Aorta (tissue), 5 donors: ENCODE measurements at regions not wholly inside any gene's neighbourhood (a gene's known extent, or its start where the extent isn't known, plus 50 kb on each side); places are given as distances from the start of the nearest gene placed in this dataset.

Source experiments
- ATAC-seq: fragments of 200-7000 bp; cut with Tn5 transposase; one replicate; pipeline ENCODE4 v1.9.1; 2022; ENCODE audit warnings: moderate library complexity; ENCODE audit not compliant: low FRiP score
- DNase-seq, 2 donors: peaks; one replicate each; pipeline ENCODE4 v3.0.0-alpha.2; 2020
- H3K27ac ChIP-seq, 2 donors: one replicate each; pipeline ENCODE4 v1.5.1; 2013; ENCODE audit warnings: low read length in 2 of 2, mild to moderate bottlenecking in 2 of 2, moderate library complexity in 2 of 2, control low read depth in 1 of 2, inconsistent platforms in 1 of 2, low read depth in 1 of 2
- H3K27me3 ChIP-seq, 2 donors: one replicate each; pipeline ENCODE4 v1.6.1; 2013; ENCODE audit warnings: control low read depth in 1 of 2, low read length in 1 of 2, mild to moderate bottlenecking in 1 of 2, moderate library complexity in 1 of 2; ENCODE audit not compliant: insufficient read depth in 2 of 2, control insufficient read depth in 1 of 2
- H3K36me3 ChIP-seq, 2 donors: one replicate each; pipeline ENCODE4 v1.6.1; 2013; ENCODE audit warnings: control low read depth in 1 of 2, low read length in 1 of 2, mild to moderate bottlenecking in 1 of 2; ENCODE audit not compliant: insufficient read depth in 2 of 2, control insufficient read depth in 1 of 2
- H3K4me1 ChIP-seq, 2 donors: one replicate each; pipeline ENCODE4 v1.6.1; 2013; ENCODE audit warnings: low read length in 2 of 2, control low read depth in 1 of 2, mild to moderate bottlenecking in 1 of 2, moderate library complexity in 1 of 2; ENCODE audit not compliant: insufficient read depth in 2 of 2, control insufficient read depth in 1 of 2
- H3K4me3 ChIP-seq, 2 donors: one replicate each; pipeline ENCODE4 v1.5.1; 2013; ENCODE audit warnings: low read length in 2 of 2, control low read depth in 1 of 2, mild to moderate bottlenecking in 1 of 2
- H3K9me3 ChIP-seq: one replicate; pipeline ENCODE4 v1.6.1; 2013; ENCODE audit warnings: mild to moderate bottlenecking, low read length; ENCODE audit not compliant: control insufficient read depth
- WGBS, 2 donors: extraction: QIAGEN DNeasy Blood & Tissue Kit; methylation state at CpG; one replicate each; pipeline ENCODE4 v1.1.7; 2013; 5-methylcytosine and 5-hydroxymethylcytosine counted together
- intact Hi-C, 2 donors: fragments of 100-400 bp; cut with DNase I; formaldehyde crosslinking; loops; one replicate each; pipeline versions ENCODE4 v1.14.2 to v1.15.0; 2022
- donor health status: healthy with polysubstance abuse.
- donor health status: Bipolar disorder and iron deficiency.
- donor health status: DM: no; HTN: no; CAD: no.
- donor health status: DM: no; HTN: no; CAD: no.
- donor health status: DM: yes; HTN: yes; CAD: no.

DNA sequence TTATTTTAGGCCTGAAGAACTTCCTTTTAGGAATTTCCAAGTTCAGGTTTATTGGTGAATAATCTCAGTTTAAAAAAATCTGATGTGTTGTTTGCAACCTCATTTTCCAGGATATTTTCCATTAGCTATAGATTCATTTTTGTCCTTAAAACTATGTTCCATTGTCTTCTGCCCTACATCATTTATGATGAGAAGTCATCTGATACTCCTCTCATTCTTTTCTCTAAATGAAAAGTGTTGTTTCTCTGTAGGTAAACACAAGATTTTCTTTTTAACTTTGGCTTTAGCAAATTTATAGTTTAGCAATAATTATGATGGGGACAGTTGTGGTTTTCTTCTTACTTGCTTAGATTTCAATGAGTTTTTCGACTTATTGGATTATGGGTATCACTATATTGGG is 427.3 kb downstream of the DCDC2C start:
- no peak for ATAC-seq

DNA sequence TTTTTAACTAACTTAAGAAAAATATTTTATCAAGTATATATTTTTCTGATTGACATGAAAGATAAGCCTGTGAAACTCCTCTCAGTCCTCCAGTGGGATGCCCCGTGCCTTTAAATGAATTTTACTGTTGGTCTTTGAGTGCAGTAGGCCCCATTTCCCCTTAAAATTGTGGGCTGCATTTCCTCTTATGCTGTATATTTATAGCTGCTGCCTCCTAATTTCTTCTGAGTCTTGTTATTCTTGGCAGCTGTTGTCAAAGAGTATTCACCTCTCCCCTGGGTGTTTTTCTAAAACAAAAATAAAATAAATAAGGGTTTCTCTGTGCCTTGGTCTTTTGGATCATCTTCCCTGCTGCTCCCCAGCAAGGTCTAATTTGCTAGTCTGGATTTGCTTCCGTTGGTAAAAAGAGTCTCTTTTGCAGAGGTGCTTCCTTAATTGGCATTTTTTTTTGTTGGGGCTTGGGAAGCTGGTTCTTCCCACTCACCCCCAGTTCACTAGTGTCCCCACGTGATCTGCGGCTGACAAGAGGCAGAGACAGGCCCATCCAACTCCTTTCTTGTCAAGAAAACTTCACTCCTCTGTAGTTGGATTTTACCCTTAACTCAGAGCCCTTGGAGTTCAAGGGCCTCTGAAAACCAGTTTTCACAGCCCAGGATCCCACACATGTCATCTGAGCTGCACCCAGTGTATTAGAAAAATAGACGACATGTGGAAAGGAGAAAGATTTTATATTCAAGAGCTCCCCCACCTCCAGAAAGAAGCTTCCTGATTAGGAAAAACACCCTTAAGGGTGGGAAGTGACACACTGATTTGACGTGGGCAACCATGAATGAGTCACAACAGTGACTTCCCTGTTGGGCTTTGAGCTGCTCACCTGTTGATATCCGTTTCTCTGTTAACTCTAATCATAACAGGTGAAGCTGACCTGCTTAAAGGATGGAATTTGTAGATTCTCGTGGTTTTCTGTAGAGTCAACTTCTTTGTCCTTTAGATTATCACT is 431.5 kb downstream of the DCDC2C start:
- Histone ChIP-seq H3K27ac (no peak overlapping the region), H3K4me3 (no peak overlapping the region), H3K36me3 (no peaks in the 10 kb centered on the region), H3K4me1 (no peaks in the 10 kb centered on the region), H3K27me3 (no peaks in the 10 kb centered on the region), H3K9me3 (peaks cover 6% of the 10 kb centered on the region)
- intact Hi-C loops: no loop called here
- 55 to 62% methylated on average over 8 of the region's 8 CpGs for WGBS, 2 donors
- no peak for DNase-seq
- ATAC-seq: no peak

More for the DNA sequence above, 427.3 kb downstream of the DCDC2C start:
- no peak overlapping the region for H3K27ac ChIP-seq
- no peak for DNase-seq
- peaks cover 6% of the 10 kb centered on the region for H3K9me3 ChIP-seq
- H3K4me1 ChIP-seq: no peaks in the 10 kb centered on the region
- H3K27me3 ChIP-seq: no peaks in the 10 kb centered on the region
- intact Hi-C loops: no loop called here
- WGBS, 2 donors: 58 to 87% methylated on average over 1 of the region's 1 CpG
- H3K4me3 ChIP-seq: no peak overlapping the region
- H3K36me3 ChIP-seq: no peaks in the 10 kb centered on the region

GRCh38 chr2:4135765-4136164 is 432.4 kb downstream of the DCDC2C start:
- DNase-seq: no peak
- no peak for ATAC-seq

GRCh38 chr2:4139316-4139715 is 435.9 kb downstream of the DCDC2C start:
- Histone ChIP-seq H3K9me3 (peaks cover 1% of the 10 kb centered on the region), H3K27me3 (no peaks in the 10 kb centered on the region), H3K27ac (no peak overlapping the region), H3K4me3 (no peak overlapping the region), H3K4me1 (no peaks in the 10 kb centered on the region), H3K36me3 (no peaks in the 10 kb centered on the region)
- intact Hi-C loops: no loop called here
- WGBS, 2 donors: 75 to 87% methylated on average over 6 of the region's 6 CpGs
- ATAC-seq (no peak), DNase-seq (no peak)

More at GRCh38 chr2:4135765-4136164, 432.4 kb downstream of the DCDC2C start:
- intact Hi-C loops: no loop called here
- WGBS, 2 donors: 59 to 60% methylated on average over 14 of the region's 14 CpGs
- no peaks in the 10 kb centered on the region for H3K27me3 ChIP-seq
- peaks cover 6% of the 10 kb centered on the region for H3K9me3 ChIP-seq
- H3K4me1 ChIP-seq: no peaks in the 10 kb centered on the region
- no peak overlapping the region for H3K4me3 ChIP-seq
- no peaks in the 10 kb centered on the region for H3K36me3 ChIP-seq
- H3K27ac ChIP-seq: no peak overlapping the region

- WGBS, 2 donors: 25 to 29% methylated on average over 1 of the region's 1 CpG
- H3K27me3 ChIP-seq: no peaks in the 10 kb centered on the region
- intact Hi-C loops: no loop called here
- no peak overlapping the region for H3K4me3 ChIP-seq
- no peaks in the 10 kb centered on the region for H3K36me3 ChIP-seq
- no peak for ATAC-seq
- no peak for DNase-seq
- H3K4me1 ChIP-seq: no peaks in the 10 kb centered on the region
- no peak overlapping the region for H3K27ac ChIP-seq
- peaks cover 1% of the 10 kb centered on the region for H3K9me3 ChIP-seq
Observed at GRCh38 chr2:4139731-4140130, 436.4 kb downstream of the DCDC2C start.

GRCh38 chr2:4140281-4140970 is 437.1 kb downstream of the DCDC2C start:
- H3K4me1 ChIP-seq: no peaks in the 10 kb centered on the region
- H3K36me3 ChIP-seq: no peaks in the 10 kb centered on the region
- DNase-seq: no peak
- no peaks in the 10 kb centered on the region for H3K27me3 ChIP-seq
- intact Hi-C loops: no loop called here
- H3K4me3 ChIP-seq: no peak overlapping the region
- 40 to 48% methylated on average over 9 of the region's 9 CpGs for WGBS, 2 donors
- H3K9me3 ChIP-seq: peaks cover 1% of the 10 kb centered on the region
- no peak overlapping the region for H3K27ac ChIP-seq
- no peak for ATAC-seq

DNA sequence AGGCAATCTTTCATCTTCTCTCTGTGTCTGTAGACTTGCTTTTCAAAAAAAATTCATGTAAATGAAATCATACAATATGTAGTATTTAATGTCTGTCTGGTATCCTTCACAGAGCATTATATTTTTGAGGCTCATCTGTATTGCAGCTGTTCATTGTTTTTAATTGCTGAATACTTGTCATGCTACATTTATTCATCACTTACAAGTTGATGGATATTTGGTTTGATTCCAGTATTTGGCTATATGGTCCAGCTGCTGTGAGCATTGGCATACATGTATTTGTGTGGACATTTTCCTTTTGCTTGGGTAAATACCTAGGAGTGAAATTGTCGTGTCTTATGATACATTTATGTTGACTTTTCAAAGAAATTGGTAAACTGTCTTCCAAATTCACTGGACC is 441.4 kb downstream of the DCDC2C start:
- DNase-seq (no peak), ATAC-seq (no peak)
- no peaks in the 10 kb centered on the region for H3K4me1 ChIP-seq
- intact Hi-C loops: no loop called here
- no peaks in the 10 kb centered on the region for H3K27me3 ChIP-seq
- peaks cover 1% of the 10 kb centered on the region for H3K9me3 ChIP-seq
- H3K36me3 ChIP-seq: no peaks in the 10 kb centered on the region
- no peak overlapping the region for H3K27ac ChIP-seq
- no peak overlapping the region for H3K4me3 ChIP-seq
- 22 to 41% methylated on average over 1 of the region's 1 CpG for WGBS, 2 donors

DNA sequence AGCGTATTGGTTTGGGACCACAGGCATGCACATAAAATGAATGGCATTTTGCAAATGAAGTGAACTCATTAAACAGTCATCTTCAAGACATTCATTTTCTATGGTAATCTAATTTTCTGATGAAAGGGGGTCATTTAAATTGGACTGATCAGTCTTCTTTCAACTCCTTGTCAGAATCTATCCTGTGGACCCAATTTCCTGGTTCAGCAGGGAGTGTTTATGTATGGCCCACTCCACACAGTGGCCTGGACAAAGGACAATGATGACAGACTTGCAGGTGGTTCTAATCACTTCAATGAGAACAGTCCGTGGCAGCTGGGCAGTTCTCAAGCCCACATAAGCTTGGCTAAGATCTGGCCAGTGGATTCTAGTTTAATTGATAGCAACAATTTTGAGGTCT is 448.1 kb downstream of the DCDC2C start:
- H3K4me3 ChIP-seq: no peak overlapping the region
- no peak for DNase-seq
- no peaks in the 10 kb centered on the region for H3K4me1 ChIP-seq
- 64 to 73% methylated on average over 2 of the region's 2 CpGs for WGBS, 2 donors
- no peak overlapping the region for H3K27ac ChIP-seq
- intact Hi-C loops: no loop called here
- H3K36me3 ChIP-seq: no peaks in the 10 kb centered on the region
- H3K9me3 ChIP-seq: no peaks in the 10 kb centered on the region
- no peaks in the 10 kb centered on the region for H3K27me3 ChIP-seq
- ATAC-seq: no peak
